ENCODE measurements at regions not wholly inside any gene's neighbourhood (a gene's known extent, or its start where the extent isn't known, plus 50 kb on each side); places are given as distances from the start of the nearest gene placed in this dataset.
"Not testable (repeated sequence)": the region's sequence is repeated elsewhere in the genome, so short reads cannot be mapped to it uniquely, and the experiment has no call there.

GRCh38 chr14:105765893-105766614, 239.7 kb downstream of the TMEM121 start:
- no peak for DNase-seq

DNA sequence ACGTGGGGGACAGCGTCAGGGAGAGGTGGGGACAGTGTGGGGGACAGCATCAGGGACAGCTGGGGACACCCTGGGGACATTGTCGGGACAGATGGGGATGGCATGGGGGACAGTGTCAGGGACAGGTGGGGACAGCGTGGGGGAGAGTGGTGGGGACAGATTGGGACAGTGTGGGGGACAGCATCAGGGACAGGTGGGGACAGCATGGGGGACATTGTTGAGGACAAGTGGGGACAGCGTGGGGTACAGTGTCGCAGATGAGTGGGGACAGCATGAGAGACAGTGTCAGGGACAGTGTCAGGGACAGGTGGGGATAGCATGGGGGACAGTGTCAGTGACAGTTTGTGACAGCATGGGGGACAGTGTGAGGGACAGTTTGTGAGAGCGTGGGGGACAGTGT, 240.9 kb downstream of the TMEM121 start:
- no peak for DNase-seq

DNA sequence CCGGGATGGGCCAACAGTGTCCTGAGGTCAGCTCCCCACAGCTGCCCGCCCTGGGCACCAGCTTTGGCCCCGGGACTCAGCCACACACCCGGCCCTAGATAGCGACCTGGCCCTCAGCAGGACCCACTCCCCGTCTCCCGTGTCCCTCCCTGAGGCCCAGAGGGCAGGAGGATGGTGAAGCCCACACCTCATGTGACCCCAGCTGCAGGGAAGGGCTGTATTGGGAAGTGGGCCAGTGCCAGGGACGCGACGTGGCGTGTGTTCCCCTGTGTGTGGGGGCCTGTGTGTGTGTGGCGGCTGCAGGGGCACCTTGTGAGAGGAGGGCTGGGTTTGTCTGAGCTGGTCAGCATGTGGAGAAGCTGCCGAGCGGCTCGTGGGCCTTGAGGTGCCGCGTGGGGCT, 241.7 kb downstream of the TMEM121 start:
- not testable (repeated sequence) for DNase-seq

DNA sequence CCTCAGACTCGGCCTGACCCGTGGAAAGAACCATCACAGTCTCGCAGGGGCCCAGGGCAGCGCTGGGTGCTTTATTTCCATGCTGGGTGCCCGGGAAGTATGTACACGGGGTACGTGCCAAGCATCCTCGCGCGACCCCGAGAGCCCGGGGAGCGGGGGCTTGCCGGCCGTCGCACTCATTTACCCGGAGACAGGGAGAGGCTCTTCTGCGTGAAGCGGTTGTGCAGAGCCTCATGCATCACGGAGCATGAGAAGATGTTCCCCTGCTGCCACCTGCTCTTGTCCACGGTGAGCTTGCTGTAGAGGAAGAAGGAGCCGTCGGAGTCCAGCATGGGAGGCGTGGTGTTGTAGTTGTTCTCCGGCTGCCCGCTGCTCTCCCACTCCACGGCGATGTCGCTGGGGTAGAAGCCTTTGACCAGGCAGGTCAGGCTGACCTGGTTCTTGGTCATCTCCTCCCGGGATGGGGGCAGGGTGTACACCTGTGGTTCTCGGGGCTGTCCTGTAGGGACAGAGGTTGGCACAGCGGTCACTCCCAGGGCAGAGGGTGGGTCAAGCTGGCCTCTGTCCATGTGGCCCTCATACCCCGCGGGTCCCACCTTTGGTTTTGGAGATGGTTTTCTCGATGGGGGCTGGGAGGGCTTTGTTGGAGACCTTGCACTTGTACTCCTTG, 242.8 kb downstream of the TMEM121 start:
- DNase-seq: not testable (repeated sequence)

GRCh38 chr14:105770619-105771216, 244.3 kb downstream of the TMEM121 start:
- DNase-seq: not testable (repeated sequence)

DNA sequence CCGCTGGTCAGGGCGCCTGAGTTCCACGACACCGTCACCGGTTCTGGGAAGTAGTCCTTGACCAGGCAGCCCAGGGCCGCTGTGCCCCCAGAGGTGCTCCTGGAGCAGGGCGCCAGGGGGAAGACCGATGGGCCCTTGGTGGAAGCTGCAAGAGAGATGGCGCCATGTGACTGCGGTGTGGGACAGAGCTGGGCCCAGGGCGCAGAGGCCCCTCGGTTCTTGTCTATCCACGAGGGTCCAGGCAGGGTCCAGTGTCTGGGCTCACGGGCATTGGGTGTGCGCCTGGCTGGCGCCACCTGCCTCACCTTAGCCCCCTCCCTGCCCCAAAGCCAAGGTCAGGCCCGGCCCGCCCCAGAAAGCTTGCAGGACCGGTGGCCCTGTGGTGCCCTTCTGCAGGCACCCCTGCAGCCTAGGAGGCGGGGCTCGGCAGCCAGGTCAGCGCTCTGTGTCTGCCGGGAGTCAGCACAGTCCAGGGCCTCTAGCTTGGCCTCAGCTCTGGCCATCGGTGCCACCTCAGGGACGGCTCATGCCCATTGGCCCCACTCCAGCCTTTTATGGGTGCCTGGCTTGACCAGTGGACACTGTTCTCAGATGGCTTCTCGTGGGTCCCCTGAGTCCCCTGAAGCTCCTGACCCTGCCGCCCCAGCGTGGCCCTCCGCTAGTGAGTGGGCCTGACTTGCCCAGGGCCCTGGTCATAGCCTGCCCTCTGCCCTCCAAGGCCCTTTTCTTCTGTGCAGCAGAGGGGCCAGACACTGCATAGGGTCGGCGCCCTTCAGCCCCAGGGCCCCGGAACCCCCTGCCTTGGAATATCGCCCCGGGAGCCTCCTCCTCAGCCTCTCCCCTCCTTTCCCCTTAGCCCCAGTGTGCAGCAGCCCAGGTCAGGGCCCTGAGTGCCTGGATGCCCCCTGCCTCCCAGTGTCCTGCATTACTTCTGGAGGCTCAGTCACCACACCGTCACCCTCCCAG, 245.2 kb downstream of the TMEM121 start:
- DNase-seq: not testable (repeated sequence)

DNA sequence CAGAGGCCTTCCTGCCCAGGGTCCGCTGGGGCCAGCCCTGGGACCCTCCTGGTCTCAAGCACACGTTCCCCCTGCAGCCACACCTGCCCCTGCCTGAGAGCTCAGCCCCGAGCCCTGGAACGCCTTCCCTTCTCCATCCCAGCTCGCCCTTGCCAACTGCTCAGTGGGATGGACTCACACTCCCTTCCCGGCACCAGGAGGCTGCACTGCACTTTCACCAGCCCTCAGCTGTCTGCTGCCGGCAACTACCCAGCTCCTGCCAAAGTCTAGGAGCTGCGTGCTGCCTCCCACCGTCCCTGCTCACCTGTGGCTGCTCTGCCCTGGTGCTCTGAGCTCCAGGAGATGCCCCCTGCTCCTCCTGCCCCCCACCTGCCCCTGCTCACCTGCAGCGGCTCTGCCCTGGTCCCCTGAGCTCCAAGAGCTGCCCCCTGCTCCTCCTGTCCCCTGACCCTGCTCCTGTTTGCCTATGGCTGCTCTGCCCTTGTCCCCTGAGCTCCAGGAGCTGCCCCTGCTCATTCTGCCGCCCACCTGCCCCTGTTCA, 246.4 kb downstream of the TMEM121 start:
- not testable (repeated sequence) for DNase-seq

DNA sequence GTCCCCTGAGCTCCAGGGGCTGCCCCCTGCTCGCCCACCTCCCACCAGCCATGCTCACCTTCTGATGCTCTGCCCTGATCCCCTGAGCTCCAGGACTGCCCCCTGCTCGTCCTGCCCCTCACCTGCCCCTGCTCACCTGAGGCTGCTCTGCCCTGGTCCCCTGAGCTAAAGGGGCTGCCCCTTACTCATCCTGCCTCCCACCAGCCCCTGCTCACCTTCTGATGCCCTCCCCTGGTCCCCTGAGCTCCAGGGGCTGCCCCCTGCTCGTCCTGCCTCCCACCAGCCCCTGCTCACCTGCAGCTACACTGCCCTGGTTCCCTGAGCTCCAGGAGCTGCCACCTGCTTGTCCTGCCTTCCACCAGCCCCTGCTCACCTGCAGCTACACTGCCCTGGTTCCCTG, 247.2 kb downstream of the TMEM121 start:
- no peak for DNase-seq

- no peak for DNase-seq
Observed at GRCh38 chr14:105774001-105774400, 247.6 kb downstream of the TMEM121 start.

- not testable (repeated sequence) for DNase-seq
Observed at GRCh38 chr14:105774585-105775348, 248.4 kb downstream of the TMEM121 start.

- DNase-seq: not testable (repeated sequence)
Observed at GRCh38 chr14:105775349-105775923, 249.1 kb downstream of the TMEM121 start.

DNA sequence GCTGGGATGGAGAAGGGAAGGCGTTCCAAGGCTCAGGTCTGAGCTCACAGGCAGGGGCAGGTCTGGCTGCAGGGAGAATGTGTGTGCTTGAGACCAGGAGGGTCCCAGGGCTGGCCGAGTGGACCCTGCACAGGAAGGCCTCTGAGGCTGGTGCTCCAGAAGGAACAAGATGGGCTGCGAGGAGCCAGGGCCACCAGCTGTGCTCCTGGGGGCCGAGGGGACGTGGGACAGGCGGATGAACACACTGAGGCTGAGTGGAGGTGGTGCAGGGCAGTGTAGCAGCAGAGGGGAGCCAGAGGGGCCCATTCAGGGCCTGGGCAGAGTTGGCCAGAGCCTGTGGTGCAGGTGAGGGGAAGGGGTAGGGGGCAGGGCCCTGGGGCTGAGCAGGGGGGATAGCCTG, 249.7 kb downstream of the TMEM121 start:
- DNase-seq: not testable (repeated sequence)

- DNase-seq: no peak
Observed at GRCh38 chr14:105776924-105777323, 250.5 kb downstream of the TMEM121 start.

- no peak for DNase-seq
Observed at GRCh38 chr14:105783707-105784106, 257.3 kb downstream of the TMEM121 start.

DNA sequence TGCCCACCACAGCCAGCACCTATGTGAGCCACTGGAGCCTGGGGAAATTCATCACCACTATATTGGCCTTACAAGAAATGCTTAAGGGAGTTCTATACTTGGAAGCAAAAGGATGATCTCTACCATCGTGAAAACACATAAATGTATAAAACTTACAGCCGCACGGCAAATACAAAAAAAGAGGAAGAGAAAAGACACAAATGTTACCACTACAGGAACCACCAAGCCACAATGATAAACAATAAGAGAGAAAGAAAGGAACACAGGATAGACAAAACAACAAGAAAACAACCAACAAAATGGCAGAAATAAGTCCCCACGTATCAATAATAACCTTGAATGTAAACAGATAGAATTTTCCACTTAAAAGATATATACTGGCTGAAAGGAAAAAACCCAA, 267.5 kb downstream of the TMEM121 start:
- DNase-seq: no peak

GRCh38 chr14:105797546-105797945, 271.2 kb downstream of the TMEM121 start:
- DNase-seq: no peak

- DNase-seq: no peak
Observed at GRCh38 chr14:105805701-105806100, 279.3 kb downstream of the TMEM121 start.

DNA sequence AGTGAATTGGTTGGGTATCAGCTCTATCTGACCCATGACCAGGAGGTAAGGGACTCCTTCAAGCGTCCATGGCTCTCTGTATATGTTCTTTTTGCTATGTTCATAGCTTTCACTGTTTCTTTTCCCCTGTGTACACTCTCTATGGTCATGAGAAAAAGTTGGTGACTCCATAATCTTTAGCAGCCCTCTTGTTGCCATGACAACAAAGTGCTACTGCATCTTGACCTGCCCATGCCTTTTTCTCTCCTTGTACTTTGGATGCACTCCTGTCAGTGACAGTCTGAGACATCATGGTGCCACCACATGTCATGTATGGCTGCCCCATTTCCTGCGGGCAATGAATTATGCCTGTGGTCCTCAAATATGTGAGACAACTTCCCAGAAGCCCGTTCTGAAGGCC, 280.2 kb downstream of the TMEM121 start:
- no peak for DNase-seq

- DNase-seq: no peak
Observed at GRCh38 chr14:105817971-105818711, 291.8 kb downstream of the TMEM121 start.

- no peak for DNase-seq
Observed at GRCh38 chr14:105818712-105819005, 292.3 kb downstream of the TMEM121 start.

DNA sequence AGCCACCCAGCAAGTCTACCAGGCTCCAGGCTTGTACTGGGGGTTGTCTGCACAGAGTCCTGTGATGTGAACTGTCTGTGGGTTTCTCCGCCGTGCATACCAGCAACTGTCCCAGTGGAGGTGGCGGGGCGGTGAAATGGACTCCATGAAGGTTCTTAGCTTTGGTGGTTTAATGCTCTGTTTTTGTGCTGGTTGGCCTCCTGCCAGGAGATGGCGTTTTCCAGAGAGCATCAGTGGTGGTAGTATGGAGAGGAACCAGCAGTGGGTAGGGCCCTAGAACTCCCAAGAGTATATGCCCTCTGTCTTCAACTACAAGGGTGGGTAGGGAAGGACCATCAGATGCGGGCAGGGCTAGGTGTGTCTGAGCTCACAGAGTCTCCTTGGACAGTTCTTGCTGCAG, 303.8 kb downstream of the TMEM121 start:
- DNase-seq: no peak
